DND-41 (cell line): ENCODE measurements at regions not wholly inside any gene's neighbourhood (a gene's known extent, or its start where the extent isn't known, plus 50 kb on each side); places are given as distances from the start of the nearest gene placed in this dataset.

ENCODE experiments used
- EZH2 ChIP-seq: IDR thresholded peaks from 3 replicates; pipeline ENCODE4 v1.6.1; 2012; ENCODE audit warnings: borderline replicate concordance, low read depth, mild to moderate bottlenecking, moderate library complexity, low read length, inconsistent platforms; ENCODE audit not compliant: severe bottlenecking
- TF ChIP-seq, protein P1 (sequence below): IDR thresholded peaks from 2 replicates; pipeline ENCODE4 v1.5.1; 2012; ENCODE audit warnings: borderline replicate concordance, low read length, moderate library complexity, mild to moderate bottlenecking; ENCODE audit not compliant: poor library complexity, severe bottlenecking; ENCODE audit errors: extremely low read depth

DNA sequence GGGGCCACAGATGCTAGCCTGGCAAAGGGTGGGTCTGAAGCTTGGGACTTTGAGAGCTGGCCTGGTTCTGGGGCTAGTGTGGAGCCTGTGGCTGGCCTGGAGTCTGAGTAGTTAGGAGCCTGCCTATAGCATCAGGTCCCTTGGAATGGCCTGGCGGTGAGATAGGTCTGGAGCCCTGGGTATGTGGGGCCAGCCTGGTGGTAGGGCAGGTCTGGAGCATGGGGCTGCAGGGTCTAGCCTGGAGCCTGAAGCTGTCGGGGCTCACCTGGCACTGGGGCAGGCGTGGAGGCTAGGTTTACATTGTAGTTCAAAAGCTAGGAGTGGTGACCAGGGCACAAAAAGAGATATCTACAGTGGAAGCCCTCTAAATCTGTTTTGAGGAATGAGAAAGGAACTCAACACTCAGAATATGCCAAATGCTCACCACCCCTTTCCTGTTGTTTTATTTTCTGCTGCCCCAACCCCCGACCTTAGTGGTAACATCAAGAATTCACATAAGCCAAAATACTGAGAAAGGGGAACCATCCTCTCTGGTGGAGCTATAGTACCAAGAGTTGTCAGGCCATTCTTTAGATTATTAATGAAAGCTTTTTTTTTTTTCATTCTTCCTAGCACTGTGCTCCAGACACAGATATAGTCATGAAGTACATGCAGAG lies 100.3 kb downstream of the TANC2 start:
- TF ChIP-seq, protein P1, sequence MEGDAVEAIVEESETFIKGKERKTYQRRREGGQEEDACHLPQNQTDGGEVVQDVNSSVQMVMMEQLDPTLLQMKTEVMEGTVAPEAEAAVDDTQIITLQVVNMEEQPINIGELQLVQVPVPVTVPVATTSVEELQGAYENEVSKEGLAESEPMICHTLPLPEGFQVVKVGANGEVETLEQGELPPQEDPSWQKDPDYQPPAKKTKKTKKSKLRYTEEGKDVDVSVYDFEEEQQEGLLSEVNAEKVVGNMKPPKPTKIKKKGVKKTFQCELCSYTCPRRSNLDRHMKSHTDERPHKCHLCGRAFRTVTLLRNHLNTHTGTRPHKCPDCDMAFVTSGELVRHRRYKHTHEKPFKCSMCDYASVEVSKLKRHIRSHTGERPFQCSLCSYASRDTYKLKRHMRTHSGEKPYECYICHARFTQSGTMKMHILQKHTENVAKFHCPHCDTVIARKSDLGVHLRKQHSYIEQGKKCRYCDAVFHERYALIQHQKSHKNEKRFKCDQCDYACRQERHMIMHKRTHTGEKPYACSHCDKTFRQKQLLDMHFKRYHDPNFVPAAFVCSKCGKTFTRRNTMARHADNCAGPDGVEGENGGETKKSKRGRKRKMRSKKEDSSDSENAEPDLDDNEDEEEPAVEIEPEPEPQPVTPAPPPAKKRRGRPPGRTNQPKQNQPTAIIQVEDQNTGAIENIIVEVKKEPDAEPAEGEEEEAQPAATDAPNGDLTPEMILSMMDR: no peak
- no peak for TF ChIP-seq EZH2
